ENCODE measurements at regions not wholly inside any gene's neighbourhood (a gene's known extent, or its start where the extent isn't known, plus 50 kb on each side); places are given as distances from the start of the nearest gene placed in this dataset.

- no peak for DNase-seq (ENCODE audit: low spot score)
Observed at GRCh38 chr4:41318839-41319530, 62.3 kb downstream of the UCHL1 start.

DNA sequence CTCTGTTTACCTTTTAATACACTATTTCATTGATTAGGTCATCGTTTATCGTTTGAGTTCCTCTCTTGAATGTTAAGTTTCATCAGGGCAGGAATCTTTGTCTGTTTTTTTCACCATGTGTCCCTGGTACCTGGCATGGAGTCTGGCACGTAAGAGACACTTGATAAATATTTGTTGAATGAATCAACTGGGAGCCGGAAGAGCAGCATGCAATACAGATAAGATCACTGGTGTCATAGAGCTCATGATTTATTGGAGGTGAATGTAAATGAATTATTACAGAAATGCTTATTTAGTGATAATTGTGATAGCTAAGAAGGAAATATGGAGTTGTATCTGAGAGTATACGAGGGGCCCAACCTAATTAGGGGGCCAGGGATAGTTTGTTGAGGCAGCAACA, 62.8 kb downstream of the UCHL1 start:
- DNase-seq (ENCODE audit: low spot score) = no peak

GRCh38 chr4:41320278-41320677, 63.5 kb downstream of the UCHL1 start:
- no peak for DNase-seq (ENCODE audit: low spot score)

GRCh38 chr4:41320786-41321185, 64.1 kb downstream of the UCHL1 start:
- DNase-seq (ENCODE audit: low spot score) = no peak

GRCh38 chr4:41321216-41321945, 64.7 kb downstream of the UCHL1 start:
- DNase-seq (ENCODE audit: low spot score) = no peak

- no peak for DNase-seq (ENCODE audit: low spot score)
Observed at GRCh38 chr4:41322617-41323016, 65.9 kb downstream of the UCHL1 start.

GRCh38 chr4:41323179-41323578, 66.5 kb downstream of the UCHL1 start:
- no peak for DNase-seq (ENCODE audit: low spot score)

DNA sequence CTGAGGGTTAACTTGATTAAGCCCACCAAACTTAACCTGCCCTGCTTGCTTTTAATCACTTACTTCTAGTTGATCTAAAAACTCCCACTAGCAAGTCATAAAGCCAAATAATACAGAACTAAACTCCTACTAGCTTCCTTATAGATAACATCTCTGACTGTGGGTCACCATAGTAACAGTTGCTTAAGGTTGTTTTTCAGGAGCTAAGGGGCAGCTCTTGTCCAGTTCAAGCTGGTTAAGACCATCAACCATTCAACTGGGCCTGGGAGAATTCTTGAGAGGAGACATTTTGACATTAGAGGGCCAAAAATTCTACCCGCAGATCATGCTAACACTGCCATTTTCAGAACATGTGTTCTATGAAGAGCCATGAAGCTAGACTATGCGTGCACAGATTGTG, 67.0 kb downstream of the UCHL1 start:
- no peak for DNase-seq (ENCODE audit: low spot score)

DNA sequence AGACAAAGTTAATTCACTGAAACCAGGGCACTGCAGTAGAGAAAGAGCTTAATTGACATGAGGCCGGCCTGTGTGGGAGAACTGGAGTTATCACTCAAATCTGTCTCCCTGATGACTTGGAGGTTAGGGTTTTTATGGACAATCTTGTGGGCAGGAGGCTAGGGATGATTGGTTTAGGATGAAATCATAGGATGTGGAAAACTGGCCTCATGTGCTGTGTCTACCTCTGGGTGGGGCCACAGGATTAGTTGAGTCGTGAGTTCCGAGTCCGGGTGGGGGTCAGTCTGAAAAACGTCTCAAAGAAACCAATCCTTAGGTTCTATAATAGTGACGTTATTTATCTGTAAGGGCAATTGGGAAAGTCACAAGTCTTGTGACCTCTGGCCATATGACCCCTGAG, 68.1 kb downstream of the UCHL1 start:
- DNase-seq (ENCODE audit: low spot score) = no peak

- no peak for DNase-seq (ENCODE audit: low spot score)
Observed at GRCh38 chr4:41325901-41326300, 69.2 kb downstream of the UCHL1 start.

- no peak for DNase-seq (ENCODE audit: low spot score)
Observed at GRCh38 chr4:41326776-41327175, 70.0 kb downstream of the UCHL1 start.

DNA sequence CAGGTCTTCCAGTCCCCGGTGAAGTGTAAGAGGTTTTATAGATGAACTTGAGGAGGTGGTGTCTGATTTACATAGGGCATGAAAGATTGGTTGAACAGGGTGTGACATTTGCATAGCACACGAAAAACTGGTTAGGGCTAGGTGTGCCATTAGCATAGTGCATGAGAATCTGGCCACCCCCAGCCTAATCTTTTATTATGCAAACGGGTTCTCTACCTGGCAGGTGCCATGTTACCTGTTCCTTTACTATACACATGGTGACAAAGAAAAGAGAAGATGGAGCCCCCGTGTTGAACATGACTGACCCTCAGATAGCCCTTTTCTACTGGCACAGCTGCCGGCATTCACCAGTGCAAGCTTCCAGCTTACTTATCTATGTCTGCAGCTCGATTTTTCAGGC, 71.0 kb downstream of the UCHL1 start:
- DNase-seq (ENCODE audit: low spot score) = no peak

DNA sequence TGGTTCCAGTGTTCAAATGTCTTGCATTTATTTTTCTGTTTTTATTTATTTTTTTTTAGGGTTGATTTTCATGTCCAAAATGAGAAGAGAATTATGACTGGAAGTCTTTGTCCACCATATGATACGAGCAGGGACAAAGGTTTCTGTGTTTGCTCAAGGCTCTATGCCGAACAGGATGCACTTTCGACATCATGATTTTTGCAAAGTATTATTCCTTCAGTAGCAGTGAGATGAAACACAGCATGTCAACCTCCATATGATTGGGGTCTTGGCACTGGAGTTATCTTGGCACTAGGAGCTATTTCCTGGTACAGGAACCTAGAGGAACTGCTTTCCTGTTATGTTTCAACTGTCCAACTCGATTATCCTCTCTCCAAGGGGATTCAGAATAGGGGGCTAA, 72.6 kb downstream of the UCHL1 start:
- no peak for DNase-seq (ENCODE audit: low spot score)

DNA sequence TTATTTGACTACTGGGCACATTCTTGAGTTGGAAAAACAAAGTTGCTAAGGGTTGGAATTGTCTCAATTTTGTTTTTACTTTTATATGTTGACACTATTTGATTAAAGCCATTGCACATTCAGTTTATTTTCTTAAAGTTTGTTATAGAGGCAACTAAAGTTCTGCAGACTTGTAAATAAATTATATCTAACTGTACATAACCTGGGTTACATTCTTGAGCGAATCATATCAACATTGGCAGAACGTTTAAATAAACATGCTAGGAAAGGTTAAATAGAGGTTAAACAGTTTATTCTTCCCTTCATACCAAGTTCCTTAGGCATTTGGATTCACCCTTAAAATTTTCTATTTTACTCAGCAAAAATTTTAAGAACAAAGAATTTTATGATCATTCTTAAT, 74.5 kb downstream of the UCHL1 start:
- no peak for DNase-seq (ENCODE audit: low spot score)

- DNase-seq (ENCODE audit: low spot score) = no peak
Observed at GRCh38 chr4:41332510-41333054, 75.9 kb downstream of the UCHL1 start.

DNA sequence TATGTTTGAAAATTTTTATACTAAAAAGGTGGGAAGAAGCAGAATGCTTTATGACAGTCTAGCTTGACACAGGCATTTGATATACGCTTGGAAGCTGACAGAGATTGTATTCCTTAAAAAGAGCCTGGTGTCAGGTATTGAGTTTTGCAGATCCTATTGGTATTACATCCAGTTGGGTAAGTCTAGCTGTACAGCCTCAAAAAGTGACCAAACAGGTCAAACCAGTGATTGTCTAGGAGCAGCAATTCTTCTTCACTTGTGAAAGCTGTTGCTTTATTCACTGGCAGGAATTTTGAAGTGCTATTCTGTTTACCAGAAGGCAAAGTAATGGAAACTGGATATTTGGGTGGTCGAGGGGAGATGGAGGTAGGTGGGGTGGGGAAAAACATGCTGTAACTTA, 77.5 kb downstream of the UCHL1 start:
- DNase-seq (ENCODE audit: low spot score) = no peak

DNA sequence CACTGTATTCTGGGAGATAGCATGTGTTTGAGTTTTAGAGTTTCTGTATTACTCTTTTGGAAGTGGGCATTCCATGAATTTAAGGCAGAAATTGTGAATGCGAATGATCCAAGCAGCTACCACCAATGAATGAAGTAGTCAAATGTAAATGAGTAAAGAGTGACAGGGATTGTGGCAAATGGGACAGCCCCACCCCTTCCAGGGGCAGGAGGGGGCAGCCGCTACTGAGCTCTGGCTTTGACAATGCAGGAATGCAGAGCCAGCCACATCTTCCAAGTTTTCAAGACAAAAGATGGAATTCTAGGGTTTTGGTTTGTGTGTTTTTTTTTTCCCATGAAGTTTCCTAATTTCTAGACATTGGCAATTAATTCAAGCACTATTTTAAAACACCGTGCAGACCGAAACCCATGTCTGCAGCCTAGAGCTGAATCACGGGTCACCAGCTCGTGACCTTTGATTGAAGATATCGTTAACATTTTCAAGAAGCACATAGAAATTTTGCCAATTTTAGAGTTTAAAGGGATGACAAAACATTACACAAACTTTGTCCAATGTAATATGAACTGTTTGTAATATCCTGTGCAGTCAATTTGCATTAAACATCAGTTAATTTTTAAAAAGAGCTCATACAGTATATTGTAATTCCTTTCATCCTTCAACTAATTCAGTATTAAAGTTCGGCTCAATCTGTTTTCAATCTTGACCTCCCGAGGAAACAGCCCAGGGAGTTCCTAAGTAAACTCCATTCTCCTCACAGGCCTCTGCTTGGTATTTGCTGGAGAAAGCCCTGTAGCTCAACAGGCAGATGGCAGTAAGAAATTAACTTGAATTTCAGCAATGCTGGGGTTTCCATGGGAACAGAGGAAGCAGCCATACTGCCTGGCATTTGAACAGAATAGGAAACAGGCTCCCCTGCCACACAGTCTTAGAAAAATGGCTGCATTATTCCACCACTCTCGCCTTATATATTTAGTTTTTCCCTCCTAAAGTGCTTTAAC, 83.4 kb downstream of the UCHL1 start:
- DNase-seq (ENCODE audit: low spot score) = no peak

- DNase-seq (ENCODE audit: low spot score) = no peak
Observed at GRCh38 chr4:41346306-41347061, 89.8 kb downstream of the UCHL1 start.

- DNase-seq (ENCODE audit: low spot score) = no peak
Observed at GRCh38 chr4:41349021-41349420, 92.3 kb downstream of the UCHL1 start.

DNA sequence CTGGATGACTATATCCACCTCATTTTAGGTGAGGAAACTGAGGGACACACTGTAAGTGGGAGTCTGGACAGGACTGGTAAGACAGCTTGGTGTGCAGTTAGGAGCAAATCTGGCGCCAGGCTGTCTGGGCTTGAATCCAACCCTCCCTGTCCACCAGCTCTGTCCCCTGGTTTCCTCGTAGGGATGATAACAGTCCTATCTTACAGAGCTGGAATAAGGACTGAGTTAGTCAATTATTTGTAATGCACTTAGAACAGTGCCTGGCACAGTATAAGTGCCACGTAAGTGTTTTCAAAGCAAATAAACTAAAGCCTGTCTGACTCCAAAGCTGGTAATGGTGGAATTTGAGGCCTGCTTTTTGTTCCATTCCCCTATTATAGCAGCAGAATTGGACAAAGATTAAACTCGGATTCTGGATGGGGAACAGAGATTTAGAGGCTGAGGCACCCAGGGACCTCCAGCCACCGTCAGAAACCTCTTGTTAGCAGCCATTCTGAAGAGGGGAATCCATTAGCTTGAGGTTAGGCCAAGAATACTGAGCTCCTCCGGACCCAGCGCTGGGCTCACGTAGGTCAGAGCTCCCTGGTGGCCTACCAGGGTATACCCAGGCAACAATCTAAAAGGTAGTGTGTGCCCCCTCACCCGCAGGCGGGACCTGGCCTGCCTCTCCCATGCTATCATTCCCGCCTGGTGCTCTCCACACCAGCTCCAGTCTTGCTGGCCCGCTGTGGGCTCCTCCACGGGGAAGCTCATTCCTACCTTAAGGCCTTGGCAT, 102.1 kb downstream of the UCHL1 start:
- no peak for DNase-seq (ENCODE audit: low spot score)

- DNase-seq (ENCODE audit: low spot score) = no peak
Observed at GRCh38 chr4:41359422-41359775, 102.7 kb downstream of the UCHL1 start.
